ENCODE measurements at regions not wholly inside any gene's neighbourhood (a gene's known extent, or its start where the extent isn't known, plus 50 kb on each side); places are given as distances from the start of the nearest gene placed in this dataset.

GRCh38 chr3:56889131-56889530, 87.4 kb upstream of the ARHGEF3 start:
- TF ChIP-seq CTCF (IDR thresholded peaks at IDR 0.05) (no peak), POLR2A (IDR thresholded peaks at IDR 0.05) (no peak)
